GM18870 (cell line): ENCODE measurements at regions not wholly inside any gene's neighbourhood (a gene's known extent, or its start where the extent isn't known, plus 50 kb on each side); places are given as distances from the start of the nearest gene placed in this dataset.

Experiments
- ATAC-seq: cut with Tn5 transposase; IDR thresholded peaks from one replicate; pipeline ENCODE4 v1.9.1; 2021; ENCODE audit warnings: moderate library complexity; ENCODE audit not compliant: unreplicated experiment

- ATAC-seq, result no peak
Measured at GRCh38 chr15:38168467-38169070, 84.1 kb upstream of the SPRED1 start.

GRCh38 chr15:38171973-38172372 is 80.7 kb upstream of the SPRED1 start:
- no peak for ATAC-seq

GRCh38 chr15:38174691-38175090 is 77.9 kb upstream of the SPRED1 start:
- ATAC-seq, result no peak

- peak; percentile 92 for ATAC-seq
Measured at GRCh38 chr15:38176155-38176554, 76.5 kb upstream of the SPRED1 start.

- no peak for ATAC-seq
Measured at GRCh38 chr15:38176691-38177090, 75.9 kb upstream of the SPRED1 start.

- no peak for ATAC-seq
Measured at GRCh38 chr15:38182900-38183299, 69.7 kb upstream of the SPRED1 start.

GRCh38 chr15:38186507-38186906 is 66.1 kb upstream of the SPRED1 start:
- ATAC-seq, result no peak

GRCh38 chr15:38187630-38188313 is 64.9 kb upstream of the SPRED1 start:
- no peak for ATAC-seq

GRCh38 chr15:38189671-38190295 is 62.9 kb upstream of the SPRED1 start:
- no peak for ATAC-seq

- ATAC-seq, result no peak
Measured at GRCh38 chr15:38190501-38190900, 62.1 kb upstream of the SPRED1 start.

GRCh38 chr15:38192496-38192895 is 60.1 kb upstream of the SPRED1 start:
- no peak for ATAC-seq

- ATAC-seq, result no peak
Measured at GRCh38 chr15:38193496-38193895, 59.1 kb upstream of the SPRED1 start.

GRCh38 chr15:38195191-38195901 is 57.3 kb upstream of the SPRED1 start:
- ATAC-seq, result no peak

GRCh38 chr15:38196076-38196475 is 56.6 kb upstream of the SPRED1 start:
- no peak for ATAC-seq

- no peak for ATAC-seq
Measured at GRCh38 chr15:38197553-38197952, 55.1 kb upstream of the SPRED1 start.

- ATAC-seq, result no peak
Measured at GRCh38 chr15:38201714-38202113, 50.9 kb upstream of the SPRED1 start.

GRCh38 chr15:38202361-38202760 is 50.3 kb upstream of the SPRED1 start:
- ATAC-seq, result no peak
